Astrocyte (in vitro differentiated cells and primary cell): ENCODE measurements at regions not wholly inside any gene's neighbourhood (a gene's known extent, or its start where the extent isn't known, plus 50 kb on each side); places are given as distances from the start of the nearest gene placed in this dataset.

Experiments used
- DNase-seq: peaks from one replicate; pipeline ENCODE4 v3.0.0-alpha.2; 2010; ENCODE audit warnings: low read depth
- FAIRE-seq: peaks from 2 replicates; lab custom pipeline; 2011; peaks lifted over from hg19 to GRCh38; lab: Jason Lieb, UNC
- H2AFZ ChIP-seq: 2 replicates; pipeline ENCODE4 v1.6.0; 2012; ENCODE audit warnings: low read depth, low read length, inconsistent platforms
- H3K27ac ChIP-seq: 2 replicates; pipeline ENCODE4 v1.5.1; 2011; ENCODE audit warnings: low read depth, low read length, inconsistent platforms
- H3K27me3 ChIP-seq: 2 replicates; pipeline ENCODE4 v1.6.0; 2011; ENCODE audit warnings: low read length, inconsistent platforms; ENCODE audit not compliant: insufficient read depth
- H3K36me3 ChIP-seq: 2 replicates; pipeline ENCODE4 v1.5.1; 2011; ENCODE audit warnings: low read length, inconsistent platforms; ENCODE audit not compliant: insufficient read depth
- H3K4me1 ChIP-seq: 2 replicates; pipeline ENCODE4 v1.5.1; 2011; ENCODE audit warnings: low read length, inconsistent platforms; ENCODE audit not compliant: insufficient read depth
- H3K4me2 ChIP-seq: 2 replicates; pipeline ENCODE4 v1.6.0; 2012; ENCODE audit warnings: low read length, inconsistent platforms
- H3K4me3 ChIP-seq: 2 replicates; pipeline ENCODE4 v1.5.1; 2011; ENCODE audit warnings: low read depth, mild to moderate bottlenecking, low read length, inconsistent platforms; ENCODE audit not compliant: insufficient read depth
- H3K79me2 ChIP-seq: 2 replicates; pipeline ENCODE4 v1.6.0; 2012; ENCODE audit warnings: mild to moderate bottlenecking, low read length, inconsistent platforms; ENCODE audit not compliant: insufficient read depth
- H3K9ac ChIP-seq: 2 replicates; pipeline ENCODE4 v1.6.0; 2012; ENCODE audit warnings: mild to moderate bottlenecking, low read length, inconsistent platforms
- H3K9me3 ChIP-seq: 2 replicates; pipeline ENCODE4 v1.5.1; 2012; ENCODE audit warnings: low read depth, mild to moderate bottlenecking, low read length, inconsistent platforms; ENCODE audit not compliant: insufficient read depth
- H4K20me1 ChIP-seq: 2 replicates; pipeline ENCODE4 v1.6.0; 2012; ENCODE audit warnings: low read length, inconsistent platforms; ENCODE audit not compliant: insufficient read depth
- H3K27ac Mint-ChIP-seq: one replicate; pipeline ENCODE4 v1.8.0; 2021; ENCODE audit warnings: mild to moderate bottlenecking, mixed read lengths; ENCODE audit not compliant: unreplicated experiment
- H3K27me3 Mint-ChIP-seq: one replicate; pipeline ENCODE4 v1.8.0; 2021; ENCODE audit warnings: low read depth, mixed read lengths; ENCODE audit not compliant: unreplicated experiment
- H3K36me3 Mint-ChIP-seq: one replicate; pipeline ENCODE4 v1.8.0; 2021; ENCODE audit warnings: low read depth, mixed read lengths; ENCODE audit not compliant: unreplicated experiment
- H3K4me1 Mint-ChIP-seq: one replicate; pipeline ENCODE4 v1.8.0; 2021; ENCODE audit warnings: low read depth, mixed read lengths; ENCODE audit not compliant: unreplicated experiment
- H3K4me3 Mint-ChIP-seq: one replicate; pipeline ENCODE4 v1.8.0; 2021; ENCODE audit warnings: mild to moderate bottlenecking, moderate library complexity, mixed read lengths; ENCODE audit not compliant: unreplicated experiment
- H3K9me3 Mint-ChIP-seq: one replicate; pipeline ENCODE4 v1.8.0; 2021; ENCODE audit warnings: mild to moderate bottlenecking, mixed read lengths; ENCODE audit not compliant: unreplicated experiment
- EZH2 ChIP-seq: IDR thresholded peaks from 2 replicates; pipeline ENCODE4 v1.6.1; 2012; ENCODE audit warnings: mild to moderate bottlenecking, low read length, inconsistent platforms; ENCODE audit not compliant: insufficient read depth
- TF ChIP-seq, protein P1 (sequence below): IDR thresholded peaks from 2 replicates; pipeline ENCODE4 v1.5.1; 2011; ENCODE audit warnings: low read depth, mild to moderate bottlenecking, inconsistent platforms, low read length, moderate library complexity; ENCODE audit not compliant: insufficient read depth

DNA sequence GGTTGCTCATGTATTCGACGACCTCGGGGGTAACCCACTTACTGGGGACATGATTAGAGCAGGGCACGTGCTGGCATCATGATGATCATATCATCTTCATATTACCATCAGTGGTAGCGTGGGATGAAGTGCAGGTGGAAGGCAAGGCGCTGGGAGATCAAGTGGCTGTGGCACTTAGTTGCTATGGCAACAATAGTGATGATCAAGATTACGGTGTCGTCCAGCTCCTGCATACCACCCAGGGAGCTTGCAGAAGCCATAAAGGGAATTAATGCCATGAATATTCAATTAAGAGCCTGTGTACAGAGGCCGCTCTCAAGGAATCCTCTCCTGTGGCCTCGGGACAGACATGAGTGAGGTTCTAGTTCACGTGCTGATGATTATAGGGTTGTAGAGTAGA lies 237.2 kb upstream of the COPS8 start:
- Mint-ChIP-seq H3K4me1 (peaks cover 3% of the 10 kb centered on the region), H3K9me3 (peaks cover 12% of the 10 kb centered on the region), H3K36me3 (no peaks in the 10 kb centered on the region), H3K27ac (no peak overlapping the region), H3K27me3 (peaks cover 11% of the 10 kb centered on the region), H3K4me3 (no peak overlapping the region)
- no peak for FAIRE-seq
- Histone ChIP-seq H3K4me2 (no peak overlapping the region), H2AFZ (no peak overlapping the region), H3K79me2 (no peaks in the 10 kb centered on the region), H3K27ac (no peak overlapping the region), H3K4me3 (no peak overlapping the region), H4K20me1 (no peaks in the 10 kb centered on the region), H3K27me3 (peaks cover 11% of the 10 kb centered on the region), H3K36me3 (no peaks in the 10 kb centered on the region), H3K9ac (no peak overlapping the region), H3K9me3 (no peaks in the 10 kb centered on the region), H3K4me1 (no peaks in the 10 kb centered on the region)
- DNase-seq, result no peak
- TF ChIP-seq, protein P1, sequence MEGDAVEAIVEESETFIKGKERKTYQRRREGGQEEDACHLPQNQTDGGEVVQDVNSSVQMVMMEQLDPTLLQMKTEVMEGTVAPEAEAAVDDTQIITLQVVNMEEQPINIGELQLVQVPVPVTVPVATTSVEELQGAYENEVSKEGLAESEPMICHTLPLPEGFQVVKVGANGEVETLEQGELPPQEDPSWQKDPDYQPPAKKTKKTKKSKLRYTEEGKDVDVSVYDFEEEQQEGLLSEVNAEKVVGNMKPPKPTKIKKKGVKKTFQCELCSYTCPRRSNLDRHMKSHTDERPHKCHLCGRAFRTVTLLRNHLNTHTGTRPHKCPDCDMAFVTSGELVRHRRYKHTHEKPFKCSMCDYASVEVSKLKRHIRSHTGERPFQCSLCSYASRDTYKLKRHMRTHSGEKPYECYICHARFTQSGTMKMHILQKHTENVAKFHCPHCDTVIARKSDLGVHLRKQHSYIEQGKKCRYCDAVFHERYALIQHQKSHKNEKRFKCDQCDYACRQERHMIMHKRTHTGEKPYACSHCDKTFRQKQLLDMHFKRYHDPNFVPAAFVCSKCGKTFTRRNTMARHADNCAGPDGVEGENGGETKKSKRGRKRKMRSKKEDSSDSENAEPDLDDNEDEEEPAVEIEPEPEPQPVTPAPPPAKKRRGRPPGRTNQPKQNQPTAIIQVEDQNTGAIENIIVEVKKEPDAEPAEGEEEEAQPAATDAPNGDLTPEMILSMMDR, result no peak
- no peak for TF ChIP-seq EZH2

DNA sequence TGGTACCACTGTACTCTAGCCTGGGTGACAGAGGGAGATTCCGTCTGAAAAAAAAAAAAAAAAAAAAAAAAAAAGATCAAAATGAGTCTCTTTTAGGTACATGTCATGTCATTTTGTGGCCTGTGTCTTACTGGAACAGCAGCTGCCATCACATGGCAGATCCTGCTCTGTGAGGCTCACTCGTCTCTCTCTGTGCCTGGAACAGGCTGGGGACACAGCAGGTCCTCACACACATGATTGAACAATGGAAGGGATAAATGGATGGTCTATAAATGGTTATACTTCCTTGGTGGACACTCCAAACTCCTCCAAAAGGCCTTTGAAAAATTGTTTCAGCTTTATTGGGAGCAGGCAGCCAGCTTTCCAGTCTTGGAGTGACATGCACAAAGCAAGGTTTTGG lies 236.2 kb upstream of the COPS8 start:
- Histone ChIP-seq H3K9ac (no peak overlapping the region), H3K4me1 (no peaks in the 10 kb centered on the region), H3K79me2 (no peaks in the 10 kb centered on the region), H2AFZ (no peak overlapping the region), H3K4me3 (no peak overlapping the region), H3K36me3 (no peaks in the 10 kb centered on the region), H3K27me3 (peaks cover 4% of the 10 kb centered on the region), H3K9me3 (no peaks in the 10 kb centered on the region), H3K27ac (no peak overlapping the region), H3K4me2 (no peak overlapping the region), H4K20me1 (no peaks in the 10 kb centered on the region)
- Mint-ChIP-seq H3K9me3 (peaks cover 9% of the 10 kb centered on the region), H3K4me3 (no peak overlapping the region), H3K36me3 (no peaks in the 10 kb centered on the region), H3K27me3 (peaks cover 11% of the 10 kb centered on the region), H3K4me1 (peaks cover 3% of the 10 kb centered on the region), H3K27ac (no peak overlapping the region)
- DNase-seq (no peak), FAIRE-seq (no peak)
- TF ChIP-seq EZH2, result no peak
- TF ChIP-seq, protein P1, result no peak

DNA sequence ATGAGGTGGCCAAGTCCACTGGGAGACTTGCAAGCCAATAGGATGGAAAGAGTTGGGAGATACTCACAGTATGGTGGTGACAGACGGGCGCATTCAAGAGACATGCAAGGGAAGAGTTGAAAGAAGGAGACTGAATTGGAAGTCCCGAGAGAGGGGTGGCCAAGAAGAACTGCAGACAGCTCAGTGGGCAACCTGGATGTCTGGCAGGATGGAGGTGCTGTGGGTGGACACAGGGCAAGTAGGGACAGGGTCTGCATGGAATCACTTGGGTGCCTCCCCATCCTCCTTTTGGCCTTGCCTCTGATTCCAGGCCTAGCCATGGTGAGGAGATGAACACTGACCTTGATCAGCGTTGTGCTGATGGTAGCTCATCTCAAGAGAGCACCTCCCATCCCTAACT lies 235.7 kb upstream of the COPS8 start:
- no peak overlapping the region for H3K4me2 ChIP-seq
- H3K27me3 ChIP-seq, result peaks cover 3% of the 10 kb centered on the region
- peaks cover 11% of the 10 kb centered on the region for H3K27me3 Mint-ChIP-seq
- no peaks in the 10 kb centered on the region for H4K20me1 ChIP-seq
- H3K27ac Mint-ChIP-seq, result no peak overlapping the region
- no peak overlapping the region for H3K27ac ChIP-seq
- no peaks in the 10 kb centered on the region for H3K36me3 ChIP-seq
- no peaks in the 10 kb centered on the region for H3K4me1 ChIP-seq
- H3K9me3 ChIP-seq, result no peaks in the 10 kb centered on the region
- DNase-seq, result no peak
- H2AFZ ChIP-seq, result no peak overlapping the region
- peaks cover 3% of the 10 kb centered on the region for H3K4me1 Mint-ChIP-seq
- TF ChIP-seq, protein P1, result no peak
- no peak for TF ChIP-seq EZH2
- FAIRE-seq, result no peak
- H3K9ac ChIP-seq, result no peak overlapping the region
- no peaks in the 10 kb centered on the region for H3K36me3 Mint-ChIP-seq
- no peak overlapping the region for H3K4me3 ChIP-seq
- peaks cover 9% of the 10 kb centered on the region for H3K9me3 Mint-ChIP-seq
- no peaks in the 10 kb centered on the region for H3K79me2 ChIP-seq
- H3K4me3 Mint-ChIP-seq, result no peak overlapping the region
